GM19452 (cell line): ENCODE measurements at regions not wholly inside any gene's neighbourhood (a gene's known extent, or its start where the extent isn't known, plus 50 kb on each side); places are given as distances from the start of the nearest gene placed in this dataset.

ENCODE experiments used
- ATAC-seq: cut with Tn5 transposase; IDR thresholded peaks from one replicate; pipeline ENCODE4 v1.9.1; 2021; ENCODE audit not compliant: unreplicated experiment

DNA sequence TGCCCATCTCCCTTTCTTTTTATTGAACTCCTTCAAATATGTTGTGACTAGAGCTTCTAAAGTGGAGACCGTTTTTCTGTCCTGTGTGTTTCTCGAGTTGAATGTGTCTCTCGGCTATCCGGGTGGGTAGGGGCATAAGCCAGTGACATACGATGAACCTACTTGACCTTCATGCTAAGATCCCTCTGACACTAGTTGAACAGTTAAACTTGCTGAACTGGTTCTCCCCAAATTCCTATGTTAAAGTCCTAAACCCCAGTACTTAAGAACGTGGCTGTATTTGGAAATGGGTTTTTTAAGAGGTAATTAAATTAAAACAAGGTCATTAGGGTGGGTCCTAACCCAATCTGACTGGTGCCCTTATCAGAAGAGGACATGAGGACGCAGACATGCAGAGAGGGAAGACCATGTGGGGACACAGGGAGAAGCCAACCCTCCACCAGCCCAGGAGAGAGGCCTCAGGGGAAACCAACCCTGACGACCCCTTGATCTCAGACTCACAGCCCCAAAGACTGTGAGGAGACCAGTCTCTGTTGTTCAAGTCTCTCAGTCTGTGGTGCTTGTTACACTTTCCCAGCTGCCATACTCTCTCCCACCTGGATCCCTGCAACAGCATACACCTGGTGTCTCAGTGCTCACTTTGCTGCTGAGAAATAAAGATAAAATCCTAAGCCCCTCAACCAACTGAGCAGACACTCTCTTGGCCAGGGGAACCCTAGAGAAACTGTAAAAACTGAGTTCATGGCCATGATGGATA is 208.4 kb downstream of the MYLK4 start:
- ATAC-seq, result no peak

DNA sequence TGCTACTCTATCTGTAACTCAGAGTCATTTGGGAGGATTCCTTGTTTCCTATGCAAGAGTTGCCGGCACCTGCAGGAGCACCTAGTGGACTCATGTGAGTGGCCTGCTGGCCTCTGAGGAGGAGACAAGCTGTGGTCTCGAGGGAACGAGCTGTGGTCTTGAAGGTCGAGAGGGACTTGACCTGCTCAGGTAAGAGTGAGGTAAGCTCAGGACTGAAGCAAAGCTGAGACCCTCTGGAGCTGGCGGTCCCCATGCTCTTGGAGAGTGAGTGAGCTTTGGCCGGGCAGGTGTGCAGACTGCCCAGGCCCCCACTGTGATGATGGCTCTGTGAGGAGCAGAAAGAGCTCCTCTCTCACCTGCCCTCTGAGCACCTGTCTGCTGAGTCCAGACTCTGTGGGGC is 214.3 kb downstream of the MYLK4 start:
- no peak for ATAC-seq

GRCh38 chr6:2535506-2535905 is 215.2 kb downstream of the MYLK4 start:
- no peak for ATAC-seq

- no peak for ATAC-seq
Measured at GRCh38 chr6:2534406-2535042, 216.2 kb downstream of the MYLK4 start.

DNA sequence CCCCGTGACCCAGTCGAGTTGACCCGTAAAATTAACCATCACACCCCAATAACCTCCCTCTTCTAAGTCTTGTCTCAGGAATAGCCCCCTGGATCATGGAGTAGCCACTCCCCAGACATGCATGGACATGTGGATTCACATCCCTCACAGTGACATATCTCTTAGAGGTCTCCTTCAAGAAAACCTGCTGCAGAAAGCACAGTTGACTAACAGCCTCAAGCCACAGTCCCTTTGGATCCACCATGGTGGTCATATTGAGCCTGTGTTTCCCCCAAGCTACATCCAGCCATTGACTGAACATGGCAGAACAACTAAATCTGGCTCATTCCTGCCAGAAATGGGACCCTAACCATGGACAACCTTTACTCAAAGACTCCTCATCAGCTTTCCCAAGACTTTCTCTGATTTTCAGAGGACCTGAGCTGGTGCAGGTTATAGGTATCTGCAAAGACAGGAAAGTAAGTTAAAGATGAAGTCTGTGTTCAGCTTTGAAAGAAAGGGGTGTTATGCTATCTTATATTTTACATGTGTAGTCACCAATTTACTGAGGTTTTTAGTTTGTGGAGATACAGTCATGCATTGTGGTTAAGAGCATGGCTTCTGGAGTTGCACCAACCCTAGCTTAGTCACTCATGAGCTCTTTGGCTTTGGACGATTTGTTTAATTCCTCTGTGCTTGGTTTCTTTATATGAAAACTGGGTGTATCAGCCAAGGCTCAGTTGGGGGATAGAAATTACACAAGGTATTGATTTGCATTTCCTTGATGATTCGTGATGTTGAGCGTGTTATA is 219.1 kb downstream of the MYLK4 start:
- no peak for ATAC-seq

GRCh38 chr6:2529211-2529719 is 221.5 kb downstream of the MYLK4 start:
- no peak for ATAC-seq

DNA sequence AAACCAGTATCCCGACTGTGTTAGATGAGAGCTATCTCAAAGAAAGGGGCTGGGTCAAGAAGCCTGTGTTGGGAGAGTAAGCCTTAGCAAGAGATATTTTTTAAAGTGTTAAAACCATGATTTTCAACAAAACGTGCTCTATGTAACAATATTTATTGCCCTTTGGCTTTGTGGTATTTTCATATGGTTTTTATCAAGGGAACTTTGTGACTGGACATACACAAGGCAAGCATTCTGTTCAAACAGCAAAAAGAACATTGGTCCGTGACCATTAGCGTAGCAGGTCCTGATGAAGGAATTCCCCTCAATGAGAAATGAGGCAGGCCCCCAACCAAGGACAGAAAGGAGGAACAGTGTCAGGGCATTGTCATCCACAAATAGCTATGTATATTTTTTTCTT is 222.6 kb downstream of the MYLK4 start:
- ATAC-seq, result no peak

DNA sequence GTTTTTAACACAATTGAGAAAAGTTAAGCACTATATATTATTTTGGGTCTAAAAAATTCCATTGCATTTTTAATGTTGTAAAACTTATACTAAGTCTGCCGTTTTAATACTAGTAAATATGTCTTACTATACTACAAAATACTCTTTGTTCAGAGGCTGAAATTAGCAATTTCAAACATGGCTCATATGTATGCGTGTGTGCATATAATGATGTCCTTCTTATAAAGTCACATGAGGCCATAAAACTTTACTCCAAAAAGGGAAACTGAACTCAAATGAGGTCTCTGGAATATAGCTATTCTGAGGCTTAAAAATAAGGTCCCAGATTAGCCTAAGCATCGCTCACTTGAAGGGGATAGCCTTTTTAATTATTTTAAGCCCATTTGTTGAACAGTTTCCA is 224.0 kb downstream of the MYLK4 start:
- no peak for ATAC-seq

- ATAC-seq, result no peak
Measured at GRCh38 chr6:2524090-2524489, 226.6 kb downstream of the MYLK4 start.

DNA sequence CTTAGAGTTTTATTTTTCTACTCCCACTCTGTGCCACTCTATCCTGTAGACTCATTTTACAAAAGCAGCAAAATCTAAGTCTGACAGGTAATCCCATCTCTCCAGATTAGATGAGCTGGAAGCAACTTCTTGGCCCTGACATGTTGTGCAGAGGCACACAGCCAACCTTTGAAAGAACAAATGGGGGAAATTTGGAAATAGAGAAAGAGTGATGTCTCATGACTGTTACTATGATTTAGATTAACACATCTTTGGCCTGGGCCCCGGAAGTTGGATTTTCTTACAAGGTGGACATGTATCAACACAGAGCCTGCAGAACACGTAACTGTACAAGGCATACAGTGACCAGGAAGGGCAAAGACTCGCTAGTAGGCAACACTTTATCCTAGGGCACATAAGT is 227.7 kb downstream of the MYLK4 start:
- ATAC-seq, result no peak

- no peak for ATAC-seq
Measured at GRCh38 chr6:2522521-2522920, 228.2 kb downstream of the MYLK4 start.

DNA sequence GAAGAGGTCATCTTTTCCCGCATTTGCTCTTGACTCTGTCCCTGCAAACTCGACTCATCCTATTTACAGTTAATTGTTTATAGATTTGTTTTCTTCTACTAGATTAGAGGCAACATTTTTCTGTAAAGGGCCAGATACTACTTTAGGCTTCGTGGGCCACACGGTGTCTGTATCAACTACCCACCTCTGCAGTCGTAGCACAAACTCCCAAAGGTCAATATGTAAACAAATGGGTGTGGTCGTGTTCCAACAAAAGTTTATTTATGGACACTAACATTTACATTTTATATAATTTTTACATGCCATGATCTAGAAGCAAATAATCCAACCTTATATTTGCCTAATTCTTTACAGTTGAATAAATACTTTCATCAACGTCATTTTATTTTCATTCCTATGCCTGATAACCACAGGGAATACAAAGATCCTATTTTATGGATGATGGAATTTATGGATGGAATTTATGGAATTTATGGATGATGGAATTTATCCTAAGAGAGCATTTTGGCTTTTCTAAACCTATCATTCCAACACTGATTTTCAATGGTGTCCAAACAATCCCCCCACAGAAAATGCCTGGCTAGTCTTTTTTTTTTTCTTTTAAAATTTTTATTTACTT is 232.8 kb downstream of the MYLK4 start:
- no peak for ATAC-seq

DNA sequence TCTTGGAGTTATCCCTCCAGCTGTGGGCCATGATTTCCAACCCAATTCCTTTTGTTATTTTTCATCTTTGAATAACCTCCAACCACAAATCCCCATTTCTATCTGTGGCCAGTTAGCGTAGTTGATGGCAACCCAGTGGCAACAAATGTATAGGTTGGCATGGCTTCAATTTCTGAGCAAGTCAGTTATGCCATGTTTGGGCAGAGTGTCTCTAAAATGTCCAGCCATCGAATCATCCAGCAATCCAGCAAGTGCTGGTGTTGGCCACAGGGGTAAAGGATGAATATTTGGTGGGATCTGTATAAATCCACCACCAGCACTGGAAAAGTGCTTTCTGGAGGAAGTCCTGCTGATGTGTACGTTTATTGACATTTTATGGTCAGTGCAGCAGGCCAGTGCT is 233.3 kb downstream of the MYLK4 start:
- ATAC-seq, result no peak

DNA sequence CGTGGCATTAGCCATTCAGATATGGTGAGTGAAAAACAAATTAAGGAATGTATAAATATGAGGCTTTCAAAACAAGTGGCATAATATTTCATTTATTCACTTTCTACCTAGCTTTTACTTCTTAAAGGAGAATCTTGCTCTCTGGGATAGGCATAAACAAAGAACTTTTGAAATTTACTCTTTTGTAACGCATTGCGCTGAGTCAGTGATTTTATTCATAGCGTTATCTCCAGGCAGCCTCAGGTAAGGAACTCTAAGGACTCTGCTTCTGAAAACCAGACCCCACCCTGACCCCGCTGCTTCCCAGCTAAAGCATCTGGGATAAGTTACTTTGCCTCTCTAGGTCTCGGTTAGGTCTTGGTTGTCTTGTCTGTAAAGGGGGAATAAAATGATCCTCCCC is 234.7 kb downstream of the MYLK4 start:
- no peak for ATAC-seq

DNA sequence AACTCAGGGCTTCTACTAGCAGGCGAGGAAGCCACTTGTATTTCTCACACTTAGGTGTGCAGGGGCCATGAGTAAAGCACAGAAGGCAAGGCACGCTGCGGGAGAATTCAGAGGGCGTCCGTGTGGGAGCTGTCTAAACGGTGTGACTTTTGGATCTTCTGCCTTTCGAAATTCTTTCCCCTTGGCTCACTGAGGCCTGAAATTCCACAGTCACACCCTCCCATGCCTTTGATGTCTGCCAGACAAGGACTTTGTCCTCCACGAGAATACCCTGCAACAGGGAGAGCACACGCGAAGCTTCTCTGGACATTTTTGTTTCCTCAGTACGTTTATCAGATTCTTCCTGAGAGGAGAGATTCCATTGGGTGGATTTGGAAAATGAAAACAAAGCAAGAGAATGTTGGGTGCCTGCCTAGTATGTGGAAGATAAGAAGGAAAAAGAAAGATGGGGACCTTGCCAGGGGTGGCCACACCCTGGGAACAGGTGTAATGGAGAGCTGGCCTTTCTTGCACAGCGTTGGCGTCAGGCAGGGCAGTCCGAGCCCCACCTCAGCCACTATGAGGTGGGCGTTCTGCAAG is 235.7 kb downstream of the MYLK4 start:
- no peak for ATAC-seq

DNA sequence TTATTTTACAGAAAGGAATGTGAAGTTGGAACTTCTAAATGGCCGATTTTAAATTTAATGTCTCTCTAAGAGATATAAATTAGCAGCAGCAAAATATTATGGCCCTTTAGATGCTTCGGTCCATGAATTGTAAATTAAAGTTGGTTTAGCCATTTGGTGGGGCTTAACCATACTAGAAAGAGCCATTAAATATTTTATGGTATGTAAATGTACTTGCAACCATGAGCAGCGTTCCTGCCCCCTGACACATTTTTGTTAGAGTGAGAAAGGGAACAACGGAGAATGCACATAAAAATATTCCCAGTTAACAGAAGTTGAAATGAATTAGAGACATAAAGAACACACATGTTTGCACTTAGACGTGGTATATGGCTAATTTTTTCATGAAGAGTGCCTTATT is 237.9 kb downstream of the MYLK4 start:
- ATAC-seq, result no peak

DNA sequence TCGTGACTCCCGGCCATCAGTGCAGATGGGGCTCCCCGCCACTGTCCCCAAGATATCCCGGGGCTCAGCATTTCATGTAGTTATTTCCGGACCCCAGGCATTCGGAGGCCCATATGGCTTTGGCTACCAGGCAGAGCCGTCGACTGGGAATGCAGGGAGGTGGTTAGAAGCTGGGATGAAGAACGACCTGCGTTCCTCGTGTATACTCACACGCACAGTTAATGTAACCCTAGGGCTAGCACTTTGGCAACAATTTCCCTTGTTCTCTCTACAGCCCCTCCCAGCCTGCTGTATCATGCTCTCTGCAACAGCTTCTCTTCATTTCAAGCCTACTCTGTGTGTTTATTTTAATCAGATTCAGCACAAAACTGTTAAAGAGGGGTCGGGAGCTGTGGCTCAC is 240.4 kb downstream of the MYLK4 start:
- ATAC-seq, result no peak

GRCh38 chr6:2509711-2510110 is 241.0 kb downstream of the MYLK4 start:
- ATAC-seq, result no peak

DNA sequence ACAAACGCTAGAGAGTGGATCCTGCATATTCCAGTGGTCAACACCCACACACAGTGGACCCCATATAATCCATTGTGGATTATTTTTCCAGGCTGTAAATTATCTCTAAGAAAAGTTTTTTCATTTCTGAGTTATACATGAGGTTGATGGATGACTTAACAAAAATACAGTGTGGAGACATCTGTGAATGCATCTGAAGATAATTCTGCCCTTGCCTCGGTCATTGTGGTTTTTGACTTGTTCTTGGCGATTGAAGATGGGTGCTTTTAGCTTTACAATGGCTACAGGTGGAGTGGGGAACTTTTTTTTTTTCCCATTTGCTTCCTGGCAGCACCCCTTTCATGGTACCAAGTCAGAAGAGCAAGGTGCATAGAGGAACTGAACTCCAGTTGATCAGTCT is 242.7 kb downstream of the MYLK4 start:
- no peak for ATAC-seq

GRCh38 chr6:2507521-2508037 is 243.1 kb downstream of the MYLK4 start:
- no peak for ATAC-seq

DNA sequence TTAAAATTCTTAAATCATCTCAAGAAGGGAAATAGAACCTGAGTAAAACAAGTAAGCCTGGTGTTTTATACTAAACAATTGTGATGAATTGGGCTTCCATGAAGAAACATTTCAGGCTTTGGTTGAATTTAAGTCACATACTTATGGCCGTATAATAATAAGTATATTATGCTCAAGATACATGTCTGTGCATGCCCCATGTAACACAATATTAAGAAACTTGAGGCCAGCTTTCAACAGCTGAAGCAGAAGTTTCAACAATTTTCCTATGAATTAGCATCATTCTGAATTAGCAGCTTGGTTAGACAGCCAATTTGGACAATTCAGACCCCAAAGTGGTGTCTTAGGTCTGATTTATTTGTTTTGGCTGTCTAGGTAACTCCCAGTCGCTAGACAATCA is 243.7 kb downstream of the MYLK4 start:
- ATAC-seq, result no peak
